ENCODE measurements at regions not wholly inside any gene's neighbourhood (a gene's known extent, or its start where the extent isn't known, plus 50 kb on each side); places are given as distances from the start of the nearest gene placed in this dataset.
"Not testable (repeated sequence)": the region's sequence is repeated elsewhere in the genome, so short reads cannot be mapped to it uniquely, and the experiment has no call there.

- no peak for DNase-seq
- H3K27me3 ChIP-seq (ENCODE audit: control insufficient read depth, insufficient read depth, low read length): no peaks in the 10 kb centered on the region
- no peak overlapping the region for H3K4me3 ChIP-seq (ENCODE audit: insufficient read depth, low read depth, low read length)
- H3K36me3 ChIP-seq (replicated peaks; ENCODE audit: control insufficient read depth, insufficient read depth, low read length): no peaks in the 10 kb centered on the region
Observed at GRCh38 chrX:25503826-25504225, 488.1 kb upstream of the ARX start.

GRCh38 chrX:25507801-25508200, 492.0 kb upstream of the ARX start:
- Histone ChIP-seq H3K27me3 (ENCODE audit: control insufficient read depth, insufficient read depth, low read length) (no peaks in the 10 kb centered on the region), H3K4me3 (ENCODE audit: insufficient read depth, low read depth, low read length) (no peak overlapping the region), H3K36me3 (replicated peaks; ENCODE audit: control insufficient read depth, insufficient read depth, low read length) (no peaks in the 10 kb centered on the region)
- no peak for DNase-seq

- Histone ChIP-seq H3K36me3 (replicated peaks; ENCODE audit: control insufficient read depth, insufficient read depth, low read length) (no peaks in the 10 kb centered on the region), H3K27me3 (ENCODE audit: control insufficient read depth, insufficient read depth, low read length) (no peaks in the 10 kb centered on the region), H3K4me3 (ENCODE audit: insufficient read depth, low read depth, low read length) (no peak overlapping the region)
- DNase-seq: no peak
Observed at GRCh38 chrX:25519258-25519657, 503.5 kb upstream of the ARX start.

GRCh38 chrX:25522443-25523010, 506.8 kb upstream of the ARX start:
- not testable (repeated sequence) for H3K27me3 ChIP-seq (ENCODE audit: control insufficient read depth, insufficient read depth, low read length); H3K36me3 ChIP-seq (replicated peaks; ENCODE audit: control insufficient read depth, insufficient read depth, low read length); DNase-seq; H3K4me3 ChIP-seq (ENCODE audit: insufficient read depth, low read depth, low read length)

- Histone ChIP-seq H3K4me3 (ENCODE audit: insufficient read depth, low read depth, low read length) (no peak overlapping the region), H3K27me3 (ENCODE audit: control insufficient read depth, insufficient read depth, low read length) (no peaks in the 10 kb centered on the region), H3K36me3 (replicated peaks; ENCODE audit: control insufficient read depth, insufficient read depth, low read length) (no peaks in the 10 kb centered on the region)
- peak; percentile 59 for DNase-seq
Observed at GRCh38 chrX:25523574-25524540, 508.1 kb upstream of the ARX start.

- Histone ChIP-seq H3K27me3 (ENCODE audit: control insufficient read depth, insufficient read depth, low read length) (no peaks in the 10 kb centered on the region), H3K36me3 (replicated peaks; ENCODE audit: control insufficient read depth, insufficient read depth, low read length) (no peaks in the 10 kb centered on the region), H3K4me3 (ENCODE audit: insufficient read depth, low read depth, low read length) (no peak overlapping the region)
- no peak for DNase-seq
Observed at GRCh38 chrX:25527156-25527555, 511.4 kb upstream of the ARX start.

- Histone ChIP-seq H3K4me3 (ENCODE audit: insufficient read depth, low read depth, low read length) (no peak overlapping the region), H3K36me3 (replicated peaks; ENCODE audit: control insufficient read depth, insufficient read depth, low read length) (no peaks in the 10 kb centered on the region), H3K27me3 (ENCODE audit: control insufficient read depth, insufficient read depth, low read length) (no peaks in the 10 kb centered on the region)
- no peak for DNase-seq
Observed at GRCh38 chrX:25527596-25527995, 511.8 kb upstream of the ARX start.

- DNase-seq: no peak
- H3K36me3 ChIP-seq (replicated peaks; ENCODE audit: control insufficient read depth, insufficient read depth, low read length): no peaks in the 10 kb centered on the region
- H3K4me3 ChIP-seq (ENCODE audit: insufficient read depth, low read depth, low read length): no peak overlapping the region
- H3K27me3 ChIP-seq (ENCODE audit: control insufficient read depth, insufficient read depth, low read length): no peaks in the 10 kb centered on the region
Observed at GRCh38 chrX:25531096-25531495, 515.3 kb upstream of the ARX start.

GRCh38 chrX:25534091-25534490, 518.3 kb upstream of the ARX start:
- Histone ChIP-seq H3K36me3 (replicated peaks; ENCODE audit: control insufficient read depth, insufficient read depth, low read length) (no peaks in the 10 kb centered on the region), H3K4me3 (ENCODE audit: insufficient read depth, low read depth, low read length) (no peak overlapping the region), H3K27me3 (ENCODE audit: control insufficient read depth, insufficient read depth, low read length) (no peaks in the 10 kb centered on the region)
- DNase-seq: no peak

GRCh38 chrX:25536307-25536970, 520.7 kb upstream of the ARX start:
- Histone ChIP-seq H3K4me3 (ENCODE audit: insufficient read depth, low read depth, low read length) (no peak overlapping the region), H3K27me3 (ENCODE audit: control insufficient read depth, insufficient read depth, low read length) (no peaks in the 10 kb centered on the region), H3K36me3 (replicated peaks; ENCODE audit: control insufficient read depth, insufficient read depth, low read length) (no peaks in the 10 kb centered on the region)
- no peak for DNase-seq

- DNase-seq: no peak
Observed at GRCh38 chrX:25537699-25538098, 521.9 kb upstream of the ARX start.

GRCh38 chrX:25544641-25545040, 528.9 kb upstream of the ARX start:
- no peak for DNase-seq
- H3K36me3 ChIP-seq (replicated peaks; ENCODE audit: control insufficient read depth, insufficient read depth, low read length): no peaks in the 10 kb centered on the region
- H3K27me3 ChIP-seq (ENCODE audit: control insufficient read depth, insufficient read depth, low read length): no peaks in the 10 kb centered on the region
- H3K4me3 ChIP-seq (ENCODE audit: insufficient read depth, low read depth, low read length): no peak overlapping the region

More at GRCh38 chrX:25537699-25538098, 521.9 kb upstream of the ARX start:
- Histone ChIP-seq H3K36me3 (replicated peaks; ENCODE audit: control insufficient read depth, insufficient read depth, low read length) (no peaks in the 10 kb centered on the region), H3K4me3 (ENCODE audit: insufficient read depth, low read depth, low read length) (no peak overlapping the region), H3K27me3 (ENCODE audit: control insufficient read depth, insufficient read depth, low read length) (no peaks in the 10 kb centered on the region)

- DNase-seq: no peak
- Histone ChIP-seq H3K27me3 (ENCODE audit: control insufficient read depth, insufficient read depth, low read length) (no peaks in the 10 kb centered on the region), H3K36me3 (replicated peaks; ENCODE audit: control insufficient read depth, insufficient read depth, low read length) (no peaks in the 10 kb centered on the region), H3K4me3 (ENCODE audit: insufficient read depth, low read depth, low read length) (no peak overlapping the region)
Observed at GRCh38 chrX:25548811-25549210, 533.0 kb upstream of the ARX start.

- no peak overlapping the region for H3K4me3 ChIP-seq (ENCODE audit: insufficient read depth, low read depth, low read length)
- H3K36me3 ChIP-seq (replicated peaks; ENCODE audit: control insufficient read depth, insufficient read depth, low read length): no peaks in the 10 kb centered on the region
- H3K27me3 ChIP-seq (ENCODE audit: control insufficient read depth, insufficient read depth, low read length): no peaks in the 10 kb centered on the region
- no peak for DNase-seq
Observed at GRCh38 chrX:25555521-25555920, 539.8 kb upstream of the ARX start.

GRCh38 chrX:25558137-25558536, 542.4 kb upstream of the ARX start:
- Histone ChIP-seq H3K4me3 (ENCODE audit: insufficient read depth, low read depth, low read length) (no peak overlapping the region), H3K27me3 (ENCODE audit: control insufficient read depth, insufficient read depth, low read length) (no peaks in the 10 kb centered on the region), H3K36me3 (replicated peaks; ENCODE audit: control insufficient read depth, insufficient read depth, low read length) (no peaks in the 10 kb centered on the region)
- DNase-seq: no peak
